ENCODE measurements at regions not wholly inside any gene's neighbourhood (a gene's known extent, or its start where the extent isn't known, plus 50 kb on each side); places are given as distances from the start of the nearest gene placed in this dataset.

DNA sequence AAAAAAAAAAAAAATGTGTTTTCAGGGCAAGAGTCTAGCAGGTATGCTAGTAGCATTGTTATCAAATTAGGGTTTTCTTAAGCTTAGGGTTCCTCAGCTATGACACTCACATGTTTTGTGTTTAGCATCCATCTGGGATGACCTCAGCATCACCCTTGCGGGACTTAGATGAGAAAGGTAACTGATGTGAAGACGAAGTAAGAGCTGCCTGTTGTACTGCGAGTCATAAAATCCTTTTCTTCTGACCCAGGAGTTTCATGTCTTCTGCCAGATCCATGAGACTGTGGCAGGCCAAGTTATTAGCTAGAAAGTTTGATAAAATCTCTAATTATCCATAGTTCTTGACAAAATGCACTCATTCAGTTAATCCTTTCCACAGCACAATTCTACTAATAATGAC is 1251.1 kb downstream of the AMY1C start:
- no peak overlapping the region for H3K4me3 ChIP-seq (ENCODE audit: low read depth in 1 of 2, low read length in 2 of 2)
- no peak for DNase-seq

DNA sequence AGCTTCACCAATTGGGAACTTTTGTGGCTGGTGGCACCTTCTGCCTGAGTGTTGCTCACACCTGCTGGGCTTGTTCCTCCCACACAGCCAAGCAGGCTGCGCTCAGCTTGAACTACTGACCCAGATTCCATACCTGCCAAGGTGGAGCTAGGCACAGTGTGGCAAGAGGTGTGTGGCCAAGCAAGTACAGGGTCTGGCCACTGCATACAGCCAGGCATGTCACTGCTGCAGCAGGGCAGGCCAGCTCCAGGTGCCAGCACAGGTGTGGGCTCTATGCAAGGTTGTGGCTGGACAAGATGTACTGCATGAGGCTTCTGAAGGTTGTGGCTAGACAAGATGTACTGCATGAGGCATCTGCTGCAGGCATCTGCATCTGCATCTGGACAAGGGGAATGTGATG is 1254.8 kb downstream of the AMY1C start:
- Histone ChIP-seq H2AFZ (ENCODE audit: low read depth, low read length) (no peak overlapping the region), H3K79me2 (ENCODE audit: insufficient read depth, low read length) (no peaks in the 10 kb centered on the region), H3K4me3 (ENCODE audit: low read depth in 1 of 2, low read length in 2 of 2) (no peak overlapping the region), H3K4me1 (ENCODE audit: insufficient read depth, low read length) (no peaks in the 10 kb centered on the region), H3K27ac (ENCODE audit: low read length) (no peak overlapping the region), H4K20me1 (ENCODE audit: insufficient read depth, low read length) (no peaks in the 10 kb centered on the region), H3K36me3 (ENCODE audit: insufficient read depth, low read length) (no peaks in the 10 kb centered on the region), H3K27me3 (ENCODE audit: insufficient read depth, low read length, poor library complexity) (no peaks in the 10 kb centered on the region), H3K4me2 (ENCODE audit: insufficient read depth, low read length) (no peak overlapping the region), H3K9ac (ENCODE audit: low read depth, low read length) (no peak overlapping the region), H3K9me3 (ENCODE audit: insufficient read depth, low read length, severe bottlenecking) (peaks cover 16% of the 10 kb centered on the region)
- TF ChIP-seq, protein P1, sequence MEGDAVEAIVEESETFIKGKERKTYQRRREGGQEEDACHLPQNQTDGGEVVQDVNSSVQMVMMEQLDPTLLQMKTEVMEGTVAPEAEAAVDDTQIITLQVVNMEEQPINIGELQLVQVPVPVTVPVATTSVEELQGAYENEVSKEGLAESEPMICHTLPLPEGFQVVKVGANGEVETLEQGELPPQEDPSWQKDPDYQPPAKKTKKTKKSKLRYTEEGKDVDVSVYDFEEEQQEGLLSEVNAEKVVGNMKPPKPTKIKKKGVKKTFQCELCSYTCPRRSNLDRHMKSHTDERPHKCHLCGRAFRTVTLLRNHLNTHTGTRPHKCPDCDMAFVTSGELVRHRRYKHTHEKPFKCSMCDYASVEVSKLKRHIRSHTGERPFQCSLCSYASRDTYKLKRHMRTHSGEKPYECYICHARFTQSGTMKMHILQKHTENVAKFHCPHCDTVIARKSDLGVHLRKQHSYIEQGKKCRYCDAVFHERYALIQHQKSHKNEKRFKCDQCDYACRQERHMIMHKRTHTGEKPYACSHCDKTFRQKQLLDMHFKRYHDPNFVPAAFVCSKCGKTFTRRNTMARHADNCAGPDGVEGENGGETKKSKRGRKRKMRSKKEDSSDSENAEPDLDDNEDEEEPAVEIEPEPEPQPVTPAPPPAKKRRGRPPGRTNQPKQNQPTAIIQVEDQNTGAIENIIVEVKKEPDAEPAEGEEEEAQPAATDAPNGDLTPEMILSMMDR (IDR thresholded peaks at IDR 0.05; ENCODE audit: borderline replicate concordance, extremely low read depth, low read length, poor library complexity, severe bottlenecking): no peak
- no peak for TF ChIP-seq EZH2 (IDR thresholded peaks at IDR 0.05; ENCODE audit: borderline replicate concordance, low read depth, low read length, severe bottlenecking)
- DNase-seq (no peak), ATAC-seq (ENCODE audit: insufficient read depth, low read depth) (no peak)

More for the DNA sequence above, 1251.1 kb downstream of the AMY1C start:
- no peak overlapping the region for H2AFZ ChIP-seq (ENCODE audit: low read depth, low read length)
- H3K27me3 ChIP-seq (ENCODE audit: insufficient read depth, low read length, poor library complexity): no peaks in the 10 kb centered on the region
- ATAC-seq (ENCODE audit: insufficient read depth, low read depth): no peak
- no peaks in the 10 kb centered on the region for H3K79me2 ChIP-seq (ENCODE audit: insufficient read depth, low read length)
- no peak overlapping the region for H3K27ac ChIP-seq (ENCODE audit: low read length)
- H3K36me3 ChIP-seq (ENCODE audit: insufficient read depth, low read length): no peaks in the 10 kb centered on the region
- H3K9me3 ChIP-seq (ENCODE audit: insufficient read depth, low read length, severe bottlenecking): peaks cover 15% of the 10 kb centered on the region
- H4K20me1 ChIP-seq (ENCODE audit: insufficient read depth, low read length): no peaks in the 10 kb centered on the region
- TF ChIP-seq, protein P1 (IDR thresholded peaks at IDR 0.05; ENCODE audit: borderline replicate concordance, extremely low read depth, low read length, poor library complexity, severe bottlenecking): no peak
- no peak for TF ChIP-seq EZH2 (IDR thresholded peaks at IDR 0.05; ENCODE audit: borderline replicate concordance, low read depth, low read length, severe bottlenecking)
- no peak overlapping the region for H3K9ac ChIP-seq (ENCODE audit: low read depth, low read length)
- no peaks in the 10 kb centered on the region for H3K4me1 ChIP-seq (ENCODE audit: insufficient read depth, low read length)
- H3K4me2 ChIP-seq (ENCODE audit: insufficient read depth, low read length): no peak overlapping the region

DNA sequence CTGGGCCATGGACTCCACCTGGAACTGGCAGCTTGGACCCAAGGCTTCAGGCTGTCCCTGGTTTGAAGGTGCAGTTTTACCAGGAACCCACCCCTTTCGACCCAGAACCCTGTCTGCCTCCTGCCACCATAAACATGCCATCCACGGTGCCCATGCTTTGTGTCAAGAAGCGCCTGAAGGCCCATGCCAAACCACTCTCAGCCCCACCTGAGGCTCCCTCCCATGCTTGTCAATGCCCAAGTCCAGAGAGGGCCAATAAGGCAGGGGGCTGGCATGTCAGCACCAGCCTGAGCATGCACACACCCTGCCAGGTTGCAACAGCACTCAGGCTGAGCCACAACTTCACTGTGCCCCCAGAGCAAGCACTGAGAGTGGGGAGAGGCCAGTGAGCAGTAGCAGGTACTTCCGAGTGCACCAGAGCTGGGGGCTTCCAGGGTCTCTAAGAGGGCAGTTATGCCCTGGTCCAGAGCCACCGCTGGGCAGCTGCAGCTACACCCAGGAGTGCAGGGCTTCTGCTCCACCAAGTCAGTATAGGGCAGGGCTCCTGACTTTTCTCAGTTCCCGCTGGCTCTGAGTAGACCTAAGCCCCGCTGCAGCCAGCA is 1256.0 kb downstream of the AMY1C start:
- H3K27ac ChIP-seq (ENCODE audit: low read length): no peak overlapping the region
- H3K4me1 ChIP-seq (ENCODE audit: insufficient read depth, low read length): no peaks in the 10 kb centered on the region
- no peak overlapping the region for H3K4me3 ChIP-seq (ENCODE audit: low read depth in 1 of 2, low read length in 2 of 2)
- H3K9me3 ChIP-seq (ENCODE audit: insufficient read depth, low read length, severe bottlenecking): peaks cover 16% of the 10 kb centered on the region
- no peaks in the 10 kb centered on the region for H3K79me2 ChIP-seq (ENCODE audit: insufficient read depth, low read length)
- H3K36me3 ChIP-seq (ENCODE audit: insufficient read depth, low read length): no peaks in the 10 kb centered on the region
- H3K27me3 ChIP-seq (ENCODE audit: insufficient read depth, low read length, poor library complexity): no peaks in the 10 kb centered on the region
- no peak overlapping the region for H3K4me2 ChIP-seq (ENCODE audit: insufficient read depth, low read length)
- no peak overlapping the region for H3K9ac ChIP-seq (ENCODE audit: low read depth, low read length)
- H2AFZ ChIP-seq (ENCODE audit: low read depth, low read length): no peak overlapping the region
- no peaks in the 10 kb centered on the region for H4K20me1 ChIP-seq (ENCODE audit: insufficient read depth, low read length)
- no peak for DNase-seq
- no peak for TF ChIP-seq EZH2 (IDR thresholded peaks at IDR 0.05; ENCODE audit: borderline replicate concordance, low read depth, low read length, severe bottlenecking)
- no peak for ATAC-seq (ENCODE audit: insufficient read depth, low read depth)

DNA sequence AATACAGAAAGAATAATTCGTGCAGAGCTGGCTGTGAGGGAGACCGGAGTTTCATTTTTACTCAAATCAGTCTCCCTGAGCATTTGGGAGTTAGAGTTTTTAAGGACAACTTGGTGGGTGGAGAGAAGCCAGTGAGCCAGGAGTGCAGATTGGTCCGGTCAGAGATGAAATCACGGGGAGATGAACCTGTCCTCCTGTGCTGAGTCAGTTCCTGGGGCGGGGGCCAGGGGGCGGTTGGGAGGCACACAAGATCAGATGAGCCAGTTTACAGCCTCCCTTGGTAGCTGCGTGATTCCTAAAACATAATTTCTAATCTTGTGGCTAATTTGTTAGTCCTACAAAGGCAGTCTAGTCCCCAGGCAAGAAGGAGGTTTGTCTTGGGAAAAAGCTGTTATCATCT is 1267.9 kb downstream of the AMY1C start:
- no peak for TF ChIP-seq EZH2 (IDR thresholded peaks at IDR 0.05; ENCODE audit: borderline replicate concordance, low read depth, low read length, severe bottlenecking)
- TF ChIP-seq, protein P1 (IDR thresholded peaks at IDR 0.05; ENCODE audit: borderline replicate concordance, extremely low read depth, low read length, poor library complexity, severe bottlenecking): no peak
- no peaks in the 10 kb centered on the region for H3K36me3 ChIP-seq (ENCODE audit: insufficient read depth, low read length)
- no peak overlapping the region for H3K4me3 ChIP-seq (ENCODE audit: low read depth in 1 of 2, low read length in 2 of 2)
- H3K79me2 ChIP-seq (ENCODE audit: insufficient read depth, low read length): no peaks in the 10 kb centered on the region
- no peak overlapping the region for H2AFZ ChIP-seq (ENCODE audit: low read depth, low read length)
- H3K4me2 ChIP-seq (ENCODE audit: insufficient read depth, low read length): no peak overlapping the region
- no peaks in the 10 kb centered on the region for H3K4me1 ChIP-seq (ENCODE audit: insufficient read depth, low read length)
- H3K27ac ChIP-seq (ENCODE audit: low read length): no peak overlapping the region
- no peaks in the 10 kb centered on the region for H4K20me1 ChIP-seq (ENCODE audit: insufficient read depth, low read length)
- no peak overlapping the region for H3K9ac ChIP-seq (ENCODE audit: low read depth, low read length)
- ATAC-seq (ENCODE audit: insufficient read depth, low read depth) (no peak), DNase-seq (no peak)
- no peaks in the 10 kb centered on the region for H3K9me3 ChIP-seq (ENCODE audit: insufficient read depth, low read length, severe bottlenecking)
- H3K27me3 ChIP-seq (ENCODE audit: insufficient read depth, low read length, poor library complexity): no peaks in the 10 kb centered on the region
